ENCODE measurements at regions not wholly inside any gene's neighbourhood (a gene's known extent, or its start where the extent isn't known, plus 50 kb on each side); places are given as distances from the start of the nearest gene placed in this dataset.

DNA sequence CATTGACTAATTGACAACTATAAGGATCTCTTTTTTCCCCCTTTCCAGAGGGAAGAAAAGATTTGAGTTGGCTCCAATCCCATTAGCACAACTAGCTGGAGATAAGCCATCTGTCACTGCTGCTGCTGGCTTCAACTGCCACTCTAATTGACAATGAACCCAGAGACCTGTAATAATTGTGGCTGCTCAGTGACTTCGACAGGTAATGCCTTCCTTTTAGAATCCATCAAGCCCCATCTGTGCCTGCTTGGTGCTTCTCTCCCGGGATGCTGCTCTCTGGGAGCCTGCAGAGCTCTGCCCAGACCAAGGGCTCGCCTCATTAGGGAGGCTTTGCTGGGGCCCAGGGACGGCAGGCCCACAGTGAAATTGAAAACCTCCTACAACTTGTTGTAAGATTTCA is 376.7 kb upstream of the SOX11 start:
- DNase-seq (ENCODE audit: low spot score), result no peak

DNA sequence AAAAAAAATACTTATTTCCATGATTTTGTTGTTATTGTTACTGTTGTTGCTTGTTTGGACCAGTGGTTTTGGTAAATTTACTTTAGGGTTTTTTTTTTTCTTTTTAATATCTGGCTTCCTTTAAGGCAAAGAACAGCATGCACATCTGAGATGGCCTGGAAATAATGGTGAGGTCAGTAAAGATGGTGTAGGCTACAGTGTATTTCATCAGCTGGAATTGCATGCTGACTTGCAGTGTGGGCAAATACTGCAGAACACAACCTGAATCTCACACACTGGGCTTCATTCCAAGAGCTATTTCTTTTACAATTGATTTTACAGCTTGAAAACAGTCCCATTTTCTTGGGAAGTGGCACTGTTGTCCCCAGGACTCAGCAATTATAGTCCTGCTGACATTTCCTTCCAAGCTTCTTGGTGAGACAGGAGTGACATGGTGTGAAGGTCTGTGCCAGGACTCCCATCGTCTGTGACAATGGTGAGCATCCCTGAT is 376.1 kb upstream of the SOX11 start:
- DNase-seq (ENCODE audit: low spot score), result no peak

DNA sequence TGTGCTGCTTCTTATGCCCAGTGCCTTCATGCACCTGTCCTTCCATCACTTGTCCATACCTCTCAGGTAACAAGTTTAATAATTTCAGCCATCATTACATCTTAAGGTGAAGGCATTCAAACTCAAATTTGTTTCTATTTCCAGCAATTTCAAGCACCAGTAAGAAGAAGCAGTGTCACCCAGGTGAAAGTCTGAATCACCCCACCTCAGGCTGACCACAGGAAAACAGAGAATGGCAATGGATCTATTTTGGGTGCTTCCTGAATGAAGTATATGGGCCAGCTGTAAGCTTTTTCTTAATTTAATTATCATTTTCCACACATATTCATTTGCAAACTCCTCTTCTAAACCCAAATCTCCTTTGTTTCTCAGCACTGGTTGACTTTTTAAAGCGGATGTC is 372.7 kb upstream of the SOX11 start:
- DNase-seq (ENCODE audit: low spot score), result no peak

DNA sequence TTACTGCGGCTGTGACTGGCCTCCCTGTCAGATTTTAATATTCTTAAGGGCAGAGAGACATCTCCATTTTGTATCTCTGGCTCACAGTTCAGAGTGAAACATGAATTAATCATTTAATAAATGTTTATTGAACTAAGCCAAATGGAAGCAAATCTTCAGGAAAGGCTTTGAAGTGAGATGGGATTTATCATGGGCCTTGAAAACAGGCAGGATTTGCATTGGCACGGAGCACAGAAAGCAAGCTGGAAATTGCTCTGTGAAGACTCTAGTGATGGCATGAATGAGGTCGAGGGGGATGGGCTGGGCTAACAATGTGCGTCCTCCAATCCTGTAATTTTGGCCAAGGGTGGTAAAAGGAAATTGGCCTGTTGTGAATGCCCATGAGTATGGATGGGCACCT is 369.8 kb upstream of the SOX11 start:
- no peak for DNase-seq (ENCODE audit: low spot score)

DNA sequence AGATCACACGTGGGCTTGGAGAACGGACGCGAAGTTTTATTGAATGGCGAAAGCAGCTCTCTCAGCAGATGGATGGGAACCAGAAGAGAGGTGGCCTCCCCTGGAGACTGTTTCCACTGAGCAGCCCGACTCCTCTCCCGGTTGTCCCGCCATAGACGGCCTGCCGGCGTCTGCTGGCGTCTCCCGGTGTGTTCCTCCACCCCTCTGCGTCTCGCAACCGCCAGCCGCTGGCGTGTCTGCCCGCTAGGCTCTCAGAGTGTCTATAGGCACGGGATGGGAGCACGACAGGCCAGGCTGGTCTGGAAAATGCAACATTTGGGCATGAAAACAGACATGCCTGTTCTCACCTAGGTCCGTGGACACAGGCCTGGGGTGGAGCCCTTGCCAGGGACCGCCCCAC is 366.7 kb upstream of the SOX11 start:
- no peak for DNase-seq (ENCODE audit: low spot score)

DNA sequence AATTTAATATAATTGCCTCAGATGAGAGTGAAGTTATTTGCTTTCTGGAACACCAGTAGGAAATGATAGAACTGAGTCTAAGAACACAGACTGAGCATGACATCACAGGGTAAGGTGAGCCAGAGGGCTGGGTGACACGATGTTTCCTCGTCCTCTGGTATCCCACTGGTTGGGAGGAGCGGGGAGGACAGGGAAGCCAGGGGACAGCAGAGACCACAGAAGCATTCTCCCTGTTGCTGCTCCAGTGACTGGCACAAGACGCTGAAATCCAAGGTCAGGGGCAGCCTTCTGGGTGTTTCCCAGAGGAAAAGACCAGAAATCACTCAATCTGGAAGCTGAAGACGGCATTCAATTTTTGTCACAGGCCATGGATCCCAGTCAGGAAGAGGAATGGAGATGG is 363.4 kb upstream of the SOX11 start:
- DNase-seq (ENCODE audit: low spot score), result no peak

DNA sequence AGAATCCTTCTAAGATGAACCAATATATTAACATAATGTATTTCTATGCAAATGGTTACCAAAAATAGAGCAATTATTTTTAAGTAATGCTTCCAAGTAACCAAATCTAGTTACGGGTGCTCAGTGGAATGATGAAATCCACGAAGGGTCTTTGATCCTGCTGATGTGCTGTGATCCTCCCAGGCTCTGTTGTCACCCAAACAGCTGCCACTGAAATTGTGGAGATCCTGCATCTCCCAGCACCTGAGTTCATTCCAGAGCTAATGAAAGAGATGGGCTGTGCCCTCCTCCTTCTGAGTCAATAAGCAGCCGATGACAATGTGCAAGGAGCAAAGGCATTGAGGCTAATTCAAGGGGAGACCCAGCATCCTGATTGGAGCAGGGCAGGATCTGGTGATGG is 362.4 kb upstream of the SOX11 start:
- no peak for DNase-seq (ENCODE audit: low spot score)

DNA sequence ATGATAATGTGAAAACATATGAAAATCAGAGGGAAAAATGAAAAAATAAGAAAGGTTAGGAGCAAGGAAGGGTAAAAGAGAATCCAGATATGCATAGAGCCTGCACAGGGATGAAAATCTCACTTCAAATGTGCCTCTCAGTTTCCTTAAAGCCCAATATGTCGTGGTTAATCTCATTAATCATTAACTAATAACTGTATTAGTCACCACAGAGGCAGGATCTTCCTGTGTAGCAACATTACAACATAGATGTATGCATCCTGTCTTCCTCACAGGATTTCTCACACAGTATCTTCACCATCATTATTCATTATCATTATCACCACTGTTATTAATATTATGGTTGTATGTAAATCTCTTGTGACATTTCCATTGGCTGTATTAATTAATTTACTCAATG is 361.2 kb upstream of the SOX11 start:
- DNase-seq (ENCODE audit: low spot score), result no peak

DNA sequence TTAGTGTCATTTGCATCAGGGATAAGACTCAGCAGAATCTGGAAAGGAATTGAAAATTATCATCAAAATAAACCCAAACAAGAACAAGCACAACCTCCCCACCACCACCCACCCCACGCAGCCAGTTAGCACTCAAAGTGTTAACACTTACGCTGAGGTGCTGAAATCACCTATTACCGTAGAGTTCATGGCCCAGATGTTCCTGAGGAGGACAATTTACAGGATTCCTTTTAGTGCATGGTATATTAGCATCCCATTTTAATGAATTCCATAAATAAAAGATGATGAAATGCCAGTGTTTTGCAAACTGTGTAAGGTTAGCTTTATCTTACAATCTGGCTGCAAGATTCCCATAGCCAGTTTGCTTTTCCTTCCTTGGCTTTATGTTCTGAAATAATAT is 359.3 kb upstream of the SOX11 start:
- DNase-seq (ENCODE audit: low spot score), result no peak

DNA sequence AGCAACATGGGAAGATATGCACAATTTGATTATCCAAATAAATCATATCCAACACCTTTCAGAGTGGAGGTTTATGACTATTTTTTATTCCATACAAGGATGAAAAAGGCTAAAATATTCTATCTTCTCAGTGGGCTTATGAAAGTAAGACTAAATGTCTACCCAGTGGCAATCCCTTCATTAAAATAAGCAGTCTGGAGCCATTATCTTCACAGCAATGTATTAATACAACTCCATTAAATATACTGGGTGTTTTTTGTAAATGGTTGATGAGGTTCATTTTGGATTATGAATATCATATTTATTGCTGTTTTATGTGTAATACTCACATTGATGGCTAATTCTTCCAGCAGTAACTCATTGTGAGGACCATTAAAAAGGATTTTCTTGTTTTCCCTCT is 352.7 kb upstream of the SOX11 start:
- no peak for DNase-seq (ENCODE audit: low spot score)

DNA sequence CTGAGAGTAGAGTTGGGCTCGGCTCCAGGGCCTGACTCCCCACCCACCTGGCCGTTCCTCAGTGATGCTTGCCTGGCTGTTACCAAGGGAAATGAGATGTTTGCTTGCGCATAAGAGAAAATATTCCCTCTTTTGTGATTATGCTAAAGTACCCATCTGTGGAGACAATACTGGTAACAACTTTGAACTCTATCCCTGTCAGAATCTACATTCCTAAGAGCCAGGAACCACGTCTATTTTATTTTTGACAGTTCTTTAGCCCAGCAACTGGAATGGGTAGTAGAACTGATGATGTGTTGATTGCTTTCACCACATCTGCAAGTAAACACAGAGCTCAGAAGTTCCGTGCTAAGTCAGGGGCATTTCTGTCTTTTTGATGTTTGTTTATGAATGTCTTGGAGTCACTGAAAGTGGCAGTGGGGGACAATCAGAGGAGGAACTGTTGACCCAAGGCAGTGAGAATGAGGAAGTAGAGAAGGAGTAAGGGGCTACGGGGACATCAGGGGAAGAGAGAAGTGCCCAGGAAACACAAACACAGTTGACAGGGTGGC is 348.3 kb upstream of the SOX11 start:
- no peak for DNase-seq (ENCODE audit: low spot score)

DNA sequence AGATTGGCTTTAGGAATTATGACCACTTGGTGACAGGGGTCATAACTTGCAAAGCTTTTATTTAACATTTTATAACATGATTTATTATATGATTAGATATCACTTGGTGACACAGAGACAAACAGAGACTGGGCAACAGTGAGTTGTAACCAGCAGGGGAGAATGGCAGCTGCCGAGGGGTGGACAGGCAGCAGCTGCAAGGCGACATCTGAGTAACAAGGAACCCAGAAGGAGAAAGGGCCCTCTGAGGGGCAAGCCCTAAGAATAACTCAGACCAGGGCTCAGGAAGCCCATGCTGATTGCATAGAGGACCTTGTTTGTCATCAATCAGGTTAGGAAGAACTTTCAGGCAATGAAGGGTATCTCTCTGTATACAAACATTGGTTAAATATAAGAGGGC is 339.9 kb upstream of the SOX11 start:
- no peak for DNase-seq (ENCODE audit: low spot score)

DNA sequence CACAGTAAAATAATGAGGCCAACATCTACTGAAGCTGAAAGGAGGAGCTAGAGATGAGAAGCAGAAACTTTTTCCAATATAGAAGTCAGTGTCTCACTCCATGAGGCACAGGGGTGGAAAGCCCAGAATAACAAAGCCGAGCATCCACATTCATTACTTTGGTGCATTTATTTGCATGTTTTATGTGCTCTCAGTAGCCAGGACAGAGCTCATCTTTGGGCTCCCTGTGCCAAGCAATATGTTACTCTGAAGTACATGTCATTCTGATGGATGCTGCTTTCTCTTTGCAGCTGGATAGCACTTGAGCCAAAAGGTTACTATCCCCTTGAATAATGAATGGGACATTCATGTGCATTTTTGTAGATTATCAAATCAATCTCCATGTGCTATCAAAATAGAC is 338.6 kb upstream of the SOX11 start:
- no peak for DNase-seq (ENCODE audit: low spot score)

DNA sequence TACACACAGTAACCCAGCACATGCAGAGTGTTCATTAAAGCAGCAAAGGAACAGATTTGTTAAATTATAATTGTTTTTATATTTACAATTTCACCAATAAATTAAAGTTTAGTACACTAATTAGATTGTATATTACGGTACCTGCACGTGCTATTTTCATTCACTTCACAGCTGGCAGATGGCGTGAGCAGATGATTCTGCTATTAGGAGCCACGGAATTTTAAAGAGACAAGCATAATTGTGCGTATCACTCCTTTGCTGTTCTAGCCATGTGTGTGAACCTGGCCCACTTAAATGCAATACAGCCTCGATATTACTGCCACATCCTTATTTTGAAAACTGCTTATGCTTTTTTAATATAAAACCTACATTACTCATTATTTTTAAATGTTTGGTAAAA is 332.8 kb upstream of the SOX11 start:
- DNase-seq (ENCODE audit: low spot score), result no peak

DNA sequence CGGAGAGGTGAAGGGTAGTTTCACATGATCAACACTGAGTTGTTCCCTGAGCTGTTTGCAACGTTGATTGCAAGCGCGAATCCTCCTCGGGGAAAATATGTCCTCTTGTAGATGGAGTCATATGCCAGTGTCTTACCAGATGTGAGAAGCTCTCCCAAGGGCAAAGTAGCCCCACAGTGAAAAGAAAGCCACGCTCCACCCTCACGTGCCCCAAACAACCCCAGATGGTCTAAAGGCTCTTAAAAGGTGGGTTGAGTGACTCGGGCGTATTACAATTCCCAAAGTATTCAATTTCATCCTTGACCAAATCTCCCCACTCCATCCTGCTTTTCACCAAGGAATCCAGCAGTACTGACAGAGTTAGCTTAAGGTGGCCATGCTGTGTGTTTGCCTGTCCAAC is 332.1 kb upstream of the SOX11 start:
- DNase-seq (ENCODE audit: low spot score), result no peak

DNA sequence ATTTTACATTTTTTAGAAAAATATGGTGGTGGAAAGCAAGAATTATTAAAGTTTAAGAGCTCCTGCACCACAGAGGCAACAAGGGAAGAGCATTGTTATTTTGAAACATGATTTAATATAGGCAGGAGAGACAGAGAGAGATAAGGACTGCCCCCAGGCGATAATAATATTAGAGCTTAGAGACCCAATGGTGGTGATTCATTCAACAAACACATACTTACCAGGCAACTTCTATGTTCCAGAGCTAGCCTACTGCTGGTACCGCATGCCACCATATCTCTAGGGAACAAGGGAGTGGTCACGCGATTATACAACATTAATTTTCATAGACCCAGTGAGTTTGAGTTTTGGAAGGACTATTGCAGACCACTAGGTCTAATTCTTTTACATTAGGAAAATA is 327.8 kb upstream of the SOX11 start:
- no peak for DNase-seq (ENCODE audit: low spot score)

DNA sequence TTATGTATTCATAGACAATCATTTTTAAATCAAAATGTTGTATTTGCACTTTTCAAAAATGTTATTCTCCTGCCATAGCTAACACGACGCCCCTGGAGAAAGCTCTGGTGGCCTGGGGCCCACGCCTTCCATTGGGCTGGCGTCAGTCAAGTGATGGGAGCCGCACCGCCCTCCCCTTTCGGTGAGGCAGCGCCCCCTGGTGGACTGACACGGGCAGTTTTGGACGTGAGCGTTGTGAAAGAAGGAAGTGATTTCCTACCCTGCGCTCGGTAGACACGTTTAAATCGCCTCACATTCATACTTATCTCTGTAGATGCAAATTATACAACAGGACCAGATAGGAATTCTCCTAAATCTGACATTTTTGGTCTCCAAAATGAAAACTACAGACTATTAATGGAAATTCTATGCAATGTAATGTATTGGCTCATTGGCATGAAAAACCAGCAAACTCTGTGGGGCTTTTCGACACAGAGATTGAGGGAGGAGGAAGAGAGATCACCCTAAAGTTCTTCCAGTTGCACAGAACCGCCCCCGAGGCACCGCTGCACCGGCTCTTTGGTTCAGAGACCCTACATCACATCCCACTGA is 326.2 kb upstream of the SOX11 start:
- DNase-seq (ENCODE audit: low spot score), result no peak

DNA sequence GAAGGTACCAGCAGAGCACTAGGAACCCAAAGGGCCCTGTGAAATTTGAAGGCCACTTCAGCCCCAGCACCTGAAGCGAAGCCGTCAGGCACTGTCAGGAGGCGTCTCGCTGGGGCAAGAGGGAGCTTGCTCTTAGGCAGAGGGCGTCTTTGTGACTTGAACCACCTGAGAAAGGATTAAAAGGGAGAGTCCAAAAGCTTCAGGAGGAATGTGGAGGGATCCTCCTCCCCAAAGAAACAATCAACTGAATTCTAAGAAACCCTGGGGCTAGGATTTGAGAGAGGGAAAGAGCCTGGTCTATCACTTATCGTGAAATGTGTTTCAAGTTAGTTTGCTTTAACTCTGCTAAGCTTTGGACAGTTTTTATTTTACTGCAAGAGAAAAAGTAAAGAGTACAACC is 324.9 kb upstream of the SOX11 start:
- DNase-seq (ENCODE audit: low spot score), result no peak

DNA sequence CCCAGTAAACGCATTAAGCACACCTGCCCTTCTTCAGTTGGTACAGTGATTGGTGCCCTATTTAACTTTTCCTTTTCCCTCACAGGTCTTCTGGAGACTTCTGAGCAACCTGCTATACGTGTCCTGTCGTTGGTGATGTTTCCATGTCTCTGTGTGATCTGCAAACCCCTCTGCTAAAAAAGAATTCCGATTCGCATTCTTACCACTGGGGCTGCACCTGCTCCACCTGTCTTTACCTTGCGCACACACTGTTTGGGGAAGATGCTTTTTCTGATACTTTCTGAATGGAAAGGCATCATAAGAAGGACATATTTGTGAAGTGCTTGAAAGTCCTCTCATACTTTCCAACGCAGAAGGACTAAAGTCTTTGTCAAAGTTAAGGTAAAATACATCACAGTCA is 323.9 kb upstream of the SOX11 start:
- no peak for DNase-seq (ENCODE audit: low spot score)

DNA sequence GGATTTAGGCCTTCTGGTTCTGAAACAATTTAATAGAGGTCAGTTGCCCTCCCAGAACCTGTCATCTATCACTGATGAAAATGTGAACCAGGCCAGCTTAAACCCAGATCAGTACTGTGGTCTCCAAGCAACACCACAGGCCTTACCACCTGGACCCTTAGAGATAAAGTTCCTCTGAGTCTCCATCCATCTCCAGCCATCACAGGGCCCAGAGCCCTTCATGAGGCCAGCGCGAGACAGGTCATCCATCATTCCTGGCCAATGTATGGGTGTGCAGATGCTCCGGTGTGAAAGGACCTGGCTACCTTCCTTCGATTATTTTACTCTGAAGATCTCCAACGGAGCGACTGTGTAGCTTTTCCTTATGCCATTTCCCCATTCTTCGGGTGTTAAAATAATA is 322.7 kb upstream of the SOX11 start:
- DNase-seq (ENCODE audit: low spot score), result no peak

DNA sequence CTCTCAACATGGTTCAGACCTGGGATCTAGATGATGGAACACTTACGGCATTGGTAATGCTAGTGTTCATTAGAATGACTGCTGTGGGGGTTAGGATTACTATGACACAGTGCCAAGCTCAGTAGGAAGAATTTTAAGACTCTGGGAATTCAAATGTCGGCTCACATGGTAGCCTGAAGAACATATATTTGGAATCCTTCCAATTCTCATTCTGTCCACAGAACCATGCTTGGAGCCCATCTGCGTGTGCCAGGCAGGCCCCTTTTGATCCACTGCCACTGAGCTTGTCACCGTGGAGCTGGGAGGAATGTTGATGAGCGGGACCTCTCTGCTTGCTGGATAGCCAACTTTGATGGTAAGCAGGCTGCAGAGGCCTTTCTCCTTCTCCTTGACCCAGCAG is 322.0 kb upstream of the SOX11 start:
- DNase-seq (ENCODE audit: low spot score), result no peak

DNA sequence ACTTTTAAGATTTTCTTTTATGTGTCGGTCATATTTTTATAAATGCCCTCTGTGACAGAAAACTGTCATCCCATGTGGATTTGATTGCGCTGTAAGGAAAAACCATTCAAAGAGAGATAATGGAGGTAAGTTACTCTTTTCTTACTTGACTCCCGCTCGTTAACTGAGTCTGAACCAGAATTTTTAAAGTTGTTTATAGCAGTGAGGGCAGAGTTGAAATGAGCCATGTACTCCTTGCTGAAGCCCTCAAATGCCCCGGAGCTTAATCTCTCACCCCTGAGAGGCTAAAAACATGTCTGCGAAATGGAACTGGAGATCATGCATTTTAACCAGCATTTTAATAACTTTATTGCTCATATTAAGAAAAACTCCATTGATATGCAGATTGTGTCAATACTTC is 320.0 kb upstream of the SOX11 start:
- no peak for DNase-seq (ENCODE audit: low spot score)

DNA sequence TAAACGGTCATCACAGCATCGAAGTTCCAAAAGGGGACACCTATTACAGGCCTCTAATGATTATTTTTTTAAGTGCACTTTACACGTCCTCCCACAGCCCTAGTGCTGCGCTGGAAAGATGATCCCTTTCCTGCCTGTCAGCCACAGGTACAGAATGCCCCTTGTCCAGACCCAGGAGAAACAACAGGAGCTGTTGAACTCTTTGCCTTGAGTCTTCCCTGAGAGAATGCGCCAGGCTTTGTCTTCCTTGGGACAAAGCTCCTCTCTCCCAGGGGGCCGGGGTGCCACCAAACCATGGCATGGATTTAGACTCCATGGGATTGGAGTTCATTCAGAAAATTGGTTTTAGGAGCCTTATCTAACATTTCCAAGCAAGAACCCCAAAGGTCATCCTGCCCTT is 319.0 kb upstream of the SOX11 start:
- DNase-seq (ENCODE audit: low spot score), result no peak

DNA sequence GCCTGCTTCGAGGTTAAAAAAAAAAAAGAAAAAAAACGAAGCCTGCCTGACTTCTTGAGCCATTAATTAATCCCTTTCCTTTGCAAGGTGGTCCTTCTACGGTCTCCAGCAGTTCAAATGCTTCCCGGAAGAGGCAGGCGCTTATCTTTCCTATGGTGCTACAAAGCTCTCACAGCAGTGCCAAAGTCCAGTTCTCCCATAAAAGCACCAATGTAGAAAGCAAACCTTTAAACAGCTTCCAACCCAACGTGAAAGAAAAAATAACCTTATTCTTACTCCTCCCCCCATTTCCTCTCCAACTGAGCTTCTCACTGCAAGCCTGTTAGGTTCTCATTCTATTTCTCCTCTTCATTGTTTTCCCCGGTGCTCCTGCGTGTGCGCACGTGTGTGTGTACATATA is 317.4 kb upstream of the SOX11 start:
- no peak for DNase-seq (ENCODE audit: low spot score)

Data from mesenteric fat pad (tissue), 1 donor.